ENCODE measurements at regions not wholly inside any gene's neighbourhood (a gene's known extent, or its start where the extent isn't known, plus 50 kb on each side); places are given as distances from the start of the nearest gene placed in this dataset.

GRCh38 chrX:94977986-94978385, 1304.0 kb downstream of the FAM133A start:
- no peaks in the 10 kb centered on the region for H3K4me1 Mint-ChIP-seq
- no peak for DNase-seq
- Histone ChIP-seq H3K27ac (ENCODE audit: low read depth, low read length) (no peak overlapping the region), H3K4me1 (ENCODE audit: insufficient read depth, low read length) (no peaks in the 10 kb centered on the region), H3K36me3 (ENCODE audit: insufficient read depth, low read length) (no peaks in the 10 kb centered on the region), H3K4me3 (ENCODE audit: low read length) (no peak overlapping the region), H3K27me3 (ENCODE audit: insufficient read depth, low read length, poor library complexity, severe bottlenecking) (no peaks in the 10 kb centered on the region), H3K9me3 (ENCODE audit: low read length) (no peaks in the 10 kb centered on the region)
- POLR2A ChIA-PET: no interaction called here
- H3K27me3 Mint-ChIP-seq: peaks cover 0 to 6% of the 10 kb centered on the region in 2 donors
- no peaks in the 10 kb centered on the region for H3K36me3 Mint-ChIP-seq
- no peak overlapping the region for H3K4me3 Mint-ChIP-seq
- CTCF ChIA-PET: no interaction called here
- H3K27ac Mint-ChIP-seq: no peak overlapping the region
- peaks cover 0 to 16% (median 5%) of the 10 kb centered on the region in 5 donors for H3K9me3 Mint-ChIP-seq

All from CD8-positive, alpha-beta memory T cell (primary cell).